GM12878 (cell line): ENCODE measurements at regions not wholly inside any gene's neighbourhood (a gene's known extent, or its start where the extent isn't known, plus 50 kb on each side); places are given as distances from the start of the nearest gene placed in this dataset.

ENCODE experiments used
- ATAC-seq: fragments of 200-7000 bp; cut with Tn5 transposase; 3 replicates; pipeline ENCODE4 v1.9.1; 2020; ENCODE audit warnings: mild to moderate bottlenecking, moderate library complexity
- BruUV-seq: library from RNA; stranded (reverse); fragments of 400-500 nt; replicated peaks from 2 replicates; lab custom pipeline; 2021; lab: Mats Ljungman, UMichigan
- CTCF ChIA-PET: fragments of 300-600 bp; sonication (Branson Sonifier 250); formaldehyde crosslinking; extraction: SDS; loops from one replicate; lab custom pipeline; 2021; ENCODE audit warnings: inconsistent platforms; lab: Yijun Ruan, JAX
- POLR2A ChIA-PET: fragments of 350-600 bp; formaldehyde crosslinking; extraction: SDS; loops from one replicate; lab custom pipeline; 2021; ENCODE audit warnings: inconsistent platforms; lab: Charles Lee
- RAD21 ChIA-PET: fragments of 300-600 bp; sonication (Branson Sonifier 250); formaldehyde crosslinking; loops from one replicate; lab custom pipeline; 2023; ENCODE audit warnings: antibody characterized with exemption; ENCODE audit not compliant: unreplicated experiment; lab: Charles Lee
- SMC1A ChIA-PET: fragments of 300-600 bp; sonication (Branson Sonifier 250); formaldehyde crosslinking; loops from one replicate; lab custom pipeline; 2023; ENCODE audit not compliant: unreplicated experiment, uncharacterized antibody; lab: Charles Lee
- DNase-seq: peaks from one replicate; pipeline ENCODE4 v3.0.0-alpha.2; 2011; ENCODE audit warnings: low read depth, low spot score
- FAIRE-seq: peaks from 3 replicates; lab custom pipeline; 2011; peaks lifted over from hg19 to GRCh38; lab: Jason Lieb, UNC
- H2AFZ ChIP-seq: 2 replicates; pipeline ENCODE4 v1.6.0; 2011; ENCODE audit warnings: low read depth, low read length, control low read depth; ENCODE audit not compliant: control insufficient read depth
- H3K27ac ChIP-seq: 2 replicates; pipeline ENCODE4 v1.5.1; 2011; ENCODE audit warnings: control low read depth; ENCODE audit not compliant: control insufficient read depth, insufficient read depth
- H3K27me3 ChIP-seq, 2 experiments: replicated peaks in 1 of 2; 2 replicates each; pipeline versions ENCODE4 v1.6.0 to v1.6.1; 2011; ENCODE audit warnings: low read length in 1 of 2; ENCODE audit not compliant: control insufficient read depth in 2 of 2, insufficient read depth in 2 of 2
- H3K36me3 ChIP-seq, 2 experiments: 2 replicates each; pipeline ENCODE4 v1.5.1; 2011; ENCODE audit warnings: low read length in 1 of 2; ENCODE audit not compliant: control insufficient read depth in 2 of 2, insufficient read depth in 2 of 2
- H3K4me1 ChIP-seq: 2 replicates; pipeline ENCODE4 v1.6.1; 2011; ENCODE audit warnings: mild to moderate bottlenecking, low read length, moderate library complexity, mixed read lengths; ENCODE audit not compliant: control insufficient read depth, insufficient read depth
- H3K4me2 ChIP-seq: 2 replicates; pipeline ENCODE4 v1.6.0; 2011; ENCODE audit warnings: control low read depth; ENCODE audit not compliant: control insufficient read depth, insufficient read depth
- H3K4me3 ChIP-seq: fragments of 200-600 bp; sonication (generic); 2 replicates; pipeline ENCODE4 v1.5.1; 2016
- H3K79me2 ChIP-seq: 2 replicates; pipeline ENCODE4 v1.6.0; 2011; ENCODE audit warnings: low read length; ENCODE audit not compliant: control insufficient read depth, insufficient read depth
- H3K9ac ChIP-seq: 2 replicates; pipeline ENCODE4 v1.8.0; 2011; ENCODE audit warnings: low read length, control low read depth, mixed read lengths; ENCODE audit not compliant: control insufficient read depth, insufficient read depth
- H3K9me3 ChIP-seq: replicated peaks from 3 replicates; pipeline ENCODE4 v1.5.1; 2011; ENCODE audit warnings: mild to moderate bottlenecking, low read length; ENCODE audit not compliant: control insufficient read depth, insufficient read depth
- H4K20me1 ChIP-seq: 2 replicates; pipeline ENCODE4 v1.6.0; 2011; ENCODE audit not compliant: control insufficient read depth, insufficient read depth
- ASH2L ChIP-seq: fragments of 300-600, 200-600 bp; sonication (generic); IDR thresholded peaks from 2 replicates; pipeline ENCODE4 v1.6.1; 2017; ENCODE audit warnings: low read depth, mild to moderate bottlenecking, borderline replicate concordance
- CBFB ChIP-seq: IDR thresholded peaks from 2 replicates; pipeline ENCODE4 v1.6.1; 2016; ENCODE audit warnings: antibody characterized with exemption, low read depth
- CHD4 ChIP-seq: fragments of 200-600 bp; sonication (generic); IDR thresholded peaks from 2 replicates; pipeline ENCODE4 v1.6.1; 2016; ENCODE audit warnings: mild to moderate bottlenecking
- CREB1 ChIP-seq: IDR thresholded peaks from 2 replicates; pipeline ENCODE4 v1.6.1; 2012; ENCODE audit warnings: low read depth, mild to moderate bottlenecking, inconsistent platforms
- EZH2 ChIP-seq: IDR thresholded peaks from 2 replicates; pipeline ENCODE4 v1.6.1; 2012; ENCODE audit warnings: low read depth, mild to moderate bottlenecking, control low read depth, inconsistent platforms, low read length, borderline replicate concordance; ENCODE audit not compliant: control insufficient read depth
- SIX5 ChIP-seq: IDR thresholded peaks from 2 replicates; pipeline ENCODE4 v1.6.1; 2011; ENCODE audit warnings: mild to moderate bottlenecking, low read depth, low read length, moderate library complexity; ENCODE audit not compliant: severe bottlenecking
- WGBS: methylation state at CpG from one replicate; pipeline ENCODE4 v1.1.6; 2016; ENCODE audit warnings: low lambda C conversion rate; ENCODE audit not compliant: insufficient replicate concordance, insufficient coverage; ENCODE audit errors: missing lambda C conversion rate; 5-methylcytosine and 5-hydroxymethylcytosine counted together
- in situ Hi-C: fragments of 300-500 bp; cut with MboI; formaldehyde crosslinking; loops from 9 replicates; pipeline ENCODE4 v1.14.3; 2018; ENCODE audit warnings: mixed read lengths
- intact Hi-C: fragments of 100-400 bp; cut with micrococcal nuclease; formaldehyde crosslinking; loops from one replicate; pipeline ENCODE4 v1.14.2; 2022; ENCODE audit not compliant: unreplicated experiment
- TF ChIP-seq, protein P1 (sequence below): fragments of 450-650 bp; IDR thresholded peaks from 2 replicates; pipeline ENCODE4 v1.6.1; 2014; ENCODE audit warnings: mild to moderate bottlenecking
- TF ChIP-seq, protein P2 (sequence below): fragments of 450-650 bp; IDR thresholded peaks from 2 replicates; pipeline ENCODE4 v1.6.1; 2018; ENCODE audit warnings: borderline replicate concordance, mild to moderate bottlenecking; ENCODE audit not compliant: partially characterized antibody
- TF ChIP-seq, protein P3 (sequence below): fragments of 450-650 bp; IDR thresholded peaks from 2 replicates; pipeline ENCODE4 v1.6.1; 2017; ENCODE audit warnings: mild to moderate bottlenecking, moderate library complexity

DNA sequence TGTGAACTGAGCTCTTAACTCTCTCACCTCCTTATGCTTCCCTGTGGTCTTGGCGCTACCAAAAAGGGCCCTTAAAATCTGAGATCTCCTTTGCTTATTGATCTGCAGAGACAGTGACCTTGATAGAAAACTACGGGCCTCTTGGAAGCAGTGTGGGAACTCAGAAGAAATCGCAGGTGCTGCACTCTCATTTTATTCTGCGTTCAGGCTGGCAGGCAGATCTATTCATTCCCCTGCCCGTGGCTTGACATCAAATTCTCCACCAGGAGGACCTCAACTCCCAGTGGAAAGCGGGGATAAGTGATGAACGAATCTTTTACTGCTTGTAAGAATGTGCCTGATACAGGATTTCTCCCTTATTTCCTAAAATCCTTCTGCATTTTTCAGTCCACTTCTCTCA, 143.2 kb upstream of the SEL1L start (continued):
- TF ChIP-seq SIX5, result no peak

DNA sequence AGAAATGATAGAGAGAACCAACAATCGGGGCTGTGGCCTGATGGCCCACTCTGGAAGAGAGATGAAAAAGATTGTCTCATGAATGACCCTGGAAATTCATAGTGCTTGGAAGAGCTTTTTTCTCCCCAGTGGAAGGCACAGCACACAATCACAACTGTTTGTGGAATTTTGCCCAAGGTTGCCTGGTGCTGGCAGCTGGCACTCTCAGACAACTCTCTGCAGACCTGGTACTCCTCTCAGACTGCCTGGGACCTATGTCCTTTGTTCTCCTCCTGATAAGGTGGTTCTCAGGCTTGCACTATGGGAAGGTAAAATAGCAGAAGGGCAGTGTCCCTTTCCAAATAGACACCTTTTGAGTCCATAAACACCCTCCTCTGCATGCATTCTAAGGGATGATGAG, 144.1 kb upstream of the SEL1L start:
- BruUV-seq, result no TSS peak

DNA sequence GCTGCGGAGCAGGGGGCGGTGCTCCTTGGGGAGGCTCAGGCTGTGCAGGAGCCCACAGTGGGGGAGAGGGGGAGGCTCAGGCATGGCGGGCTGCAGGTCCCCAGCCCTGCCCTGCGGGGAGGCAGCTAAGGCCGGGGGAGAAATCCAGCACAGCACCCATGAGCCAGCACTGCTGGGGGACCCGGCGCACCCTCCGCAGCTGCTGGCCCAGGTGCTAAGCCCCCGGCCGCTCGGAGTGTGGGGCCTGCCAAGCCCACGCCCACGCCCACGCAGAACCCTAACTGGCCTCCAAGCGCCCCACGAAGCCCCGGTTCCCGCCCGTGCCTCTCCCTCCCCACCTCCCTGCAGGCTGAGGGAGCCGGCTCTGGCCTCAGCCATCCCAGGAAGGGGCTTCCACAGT, 145.6 kb upstream of the SEL1L start:
- DNase-seq (no peak), ATAC-seq (no peak), FAIRE-seq (no peak)
- Histone ChIP-seq H4K20me1 (no peaks in the 10 kb centered on the region), H3K4me3 (no peak overlapping the region), H3K27ac (no peak overlapping the region), H3K4me1 (no peaks in the 10 kb centered on the region), H3K27me3 (no peaks in the 10 kb centered on the region), H2AFZ (no peak overlapping the region), H3K9ac (no peak overlapping the region), H3K9me3 (no peaks in the 10 kb centered on the region), H3K4me2 (no peak overlapping the region), H3K79me2 (no peaks in the 10 kb centered on the region), H3K36me3 (no peaks in the 10 kb centered on the region)
- SMC1A ChIA-PET, result no interaction called here
- intact Hi-C loops (no loop called here), in situ Hi-C loops (no loop called here)
- WGBS, result 36% methylated on average over 13 of the region's 20 CpGs
- no TSS peak for BruUV-seq
- POLR2A ChIA-PET, result no interaction called here
- RAD21 ChIA-PET, result no interaction called here
- CTCF ChIA-PET, result no interaction called here
- TF ChIP-seq CREB1, result no peak
- TF ChIP-seq, protein P1, sequence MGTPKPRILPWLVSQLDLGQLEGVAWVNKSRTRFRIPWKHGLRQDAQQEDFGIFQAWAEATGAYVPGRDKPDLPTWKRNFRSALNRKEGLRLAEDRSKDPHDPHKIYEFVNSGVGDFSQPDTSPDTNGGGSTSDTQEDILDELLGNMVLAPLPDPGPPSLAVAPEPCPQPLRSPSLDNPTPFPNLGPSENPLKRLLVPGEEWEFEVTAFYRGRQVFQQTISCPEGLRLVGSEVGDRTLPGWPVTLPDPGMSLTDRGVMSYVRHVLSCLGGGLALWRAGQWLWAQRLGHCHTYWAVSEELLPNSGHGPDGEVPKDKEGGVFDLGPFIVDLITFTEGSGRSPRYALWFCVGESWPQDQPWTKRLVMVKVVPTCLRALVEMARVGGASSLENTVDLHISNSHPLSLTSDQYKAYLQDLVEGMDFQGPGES, result no peak
- TF ChIP-seq, protein P2, sequence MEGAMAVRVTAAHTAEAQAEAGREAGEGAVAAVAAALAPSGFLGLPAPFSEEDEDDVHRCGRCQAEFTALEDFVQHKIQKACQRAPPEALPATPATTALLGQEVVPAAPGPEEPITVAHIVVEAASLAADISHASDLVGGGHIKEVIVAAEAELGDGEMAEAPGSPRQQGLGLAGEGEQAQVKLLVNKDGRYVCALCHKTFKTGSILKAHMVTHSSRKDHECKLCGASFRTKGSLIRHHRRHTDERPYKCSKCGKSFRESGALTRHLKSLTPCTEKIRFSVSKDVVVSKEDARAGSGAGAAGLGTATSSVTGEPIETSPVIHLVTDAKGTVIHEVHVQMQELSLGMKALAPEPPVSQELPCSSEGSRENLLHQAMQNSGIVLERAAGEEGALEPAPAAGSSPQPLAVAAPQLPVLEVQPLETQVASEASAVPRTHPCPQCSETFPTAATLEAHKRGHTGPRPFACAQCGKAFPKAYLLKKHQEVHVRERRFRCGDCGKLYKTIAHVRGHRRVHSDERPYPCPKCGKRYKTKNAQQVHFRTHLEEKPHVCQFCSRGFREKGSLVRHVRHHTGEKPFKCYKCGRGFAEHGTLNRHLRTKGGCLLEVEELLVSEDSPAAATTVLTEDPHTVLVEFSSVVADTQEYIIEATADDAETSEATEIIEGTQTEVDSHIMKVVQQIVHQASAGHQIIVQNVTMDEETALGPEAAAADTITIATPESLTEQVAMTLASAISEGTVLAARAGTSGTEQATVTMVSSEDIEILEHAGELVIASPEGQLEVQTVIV, result no peak
- TF ChIP-seq, protein P3, sequence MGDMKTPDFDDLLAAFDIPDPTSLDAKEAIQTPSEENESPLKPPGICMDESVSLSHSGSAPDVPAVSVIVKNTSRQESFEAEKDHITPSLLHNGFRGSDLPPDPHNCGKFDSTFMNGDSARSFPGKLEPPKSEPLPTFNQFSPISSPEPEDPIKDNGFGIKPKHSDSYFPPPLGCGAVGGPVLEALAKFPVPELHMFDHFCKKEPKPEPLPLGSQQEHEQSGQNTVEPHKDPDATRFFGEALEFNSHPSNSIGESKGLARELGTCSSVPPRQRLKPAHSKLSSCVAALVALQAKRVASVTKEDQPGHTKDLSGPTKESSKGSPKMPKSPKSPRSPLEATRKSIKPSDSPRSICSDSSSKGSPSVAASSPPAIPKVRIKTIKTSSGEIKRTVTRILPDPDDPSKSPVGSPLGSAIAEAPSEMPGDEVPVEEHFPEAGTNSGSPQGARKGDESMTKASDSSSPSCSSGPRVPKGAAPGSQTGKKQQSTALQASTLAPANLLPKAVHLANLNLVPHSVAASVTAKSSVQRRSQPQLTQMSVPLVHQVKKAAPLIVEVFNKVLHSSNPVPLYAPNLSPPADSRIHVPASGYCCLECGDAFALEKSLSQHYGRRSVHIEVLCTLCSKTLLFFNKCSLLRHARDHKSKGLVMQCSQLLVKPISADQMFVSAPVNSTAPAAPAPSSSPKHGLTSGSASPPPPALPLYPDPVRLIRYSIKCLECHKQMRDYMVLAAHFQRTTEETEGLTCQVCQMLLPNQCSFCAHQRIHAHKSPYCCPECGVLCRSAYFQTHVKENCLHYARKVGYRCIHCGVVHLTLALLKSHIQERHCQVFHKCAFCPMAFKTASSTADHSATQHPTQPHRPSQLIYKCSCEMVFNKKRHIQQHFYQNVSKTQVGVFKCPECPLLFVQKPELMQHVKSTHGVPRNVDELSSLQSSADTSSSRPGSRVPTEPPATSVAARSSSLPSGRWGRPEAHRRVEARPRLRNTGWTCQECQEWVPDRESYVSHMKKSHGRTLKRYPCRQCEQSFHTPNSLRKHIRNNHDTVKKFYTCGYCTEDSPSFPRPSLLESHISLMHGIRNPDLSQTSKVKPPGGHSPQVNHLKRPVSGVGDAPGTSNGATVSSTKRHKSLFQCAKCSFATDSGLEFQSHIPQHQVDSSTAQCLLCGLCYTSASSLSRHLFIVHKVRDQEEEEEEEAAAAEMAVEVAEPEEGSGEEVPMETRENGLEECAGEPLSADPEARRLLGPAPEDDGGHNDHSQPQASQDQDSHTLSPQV, result no peak
- TF ChIP-seq EZH2, result no peak
- TF ChIP-seq CHD4, result no peak
- no peak for TF ChIP-seq CBFB

More for the DNA sequence above, 144.1 kb upstream of the SEL1L start:
- POLR2A ChIA-PET, result no interaction called here
- no peak overlapping the region for H3K27ac ChIP-seq
- DNase-seq (no peak), ATAC-seq (no peak), FAIRE-seq (no peak)
- H3K4me1 ChIP-seq, result no peaks in the 10 kb centered on the region
- no peak overlapping the region for H3K4me2 ChIP-seq
- H3K9ac ChIP-seq, result no peak overlapping the region
- 0% methylated on average over 1 of the region's 1 CpG for WGBS
- no peaks in the 10 kb centered on the region for H3K79me2 ChIP-seq
- CTCF ChIA-PET, result no interaction called here
- SMC1A ChIA-PET, result no interaction called here
- no peaks in the 10 kb centered on the region for H4K20me1 ChIP-seq
- H2AFZ ChIP-seq, result no peak overlapping the region
- no peak overlapping the region for H3K4me3 ChIP-seq
- no peaks in the 10 kb centered on the region for H3K27me3 ChIP-seq
- H3K9me3 ChIP-seq, result no peaks in the 10 kb centered on the region
- in situ Hi-C loops, result no loop called here
- no peak for TF ChIP-seq ASH2L
- RAD21 ChIA-PET, result no interaction called here
- intact Hi-C loops, result no loop called here
- no peaks in the 10 kb centered on the region for H3K36me3 ChIP-seq
